H1 (cell line): ENCODE measurements at regions not wholly inside any gene's neighbourhood (a gene's known extent, or its start where the extent isn't known, plus 50 kb on each side); places are given as distances from the start of the nearest gene placed in this dataset.

Experiments used
- ASH2L ChIP-seq: fragments of 200-600, 300-600 bp; sonication (generic); IDR thresholded peaks from one replicate; pipeline ENCODE4 v1.7.1; 2017; ENCODE audit warnings: low read length
- CEBPB ChIP-seq: IDR thresholded peaks from 2 replicates; pipeline ENCODE4 v1.6.1; 2012; ENCODE audit warnings: low read depth, low read length
- CREB1 ChIP-seq: IDR thresholded peaks from 2 replicates; pipeline ENCODE4 v1.6.1; 2012; ENCODE audit warnings: inconsistent platforms
- EP300 ChIP-seq, 2 experiments: IDR thresholded peaks; 1 replicate in 1 of 2; 2 replicates in 1 of 2; pipeline ENCODE4 v1.6.1; 2011 to 2012; ENCODE audit warnings: low read depth in 2 of 2, low read length in 2 of 2, mild to moderate bottlenecking in 2 of 2, borderline replicate concordance in 1 of 2, inconsistent platforms in 1 of 2, moderate library complexity in 1 of 2
- EZH2 ChIP-seq: fragments of 200-600 bp; sonication (generic); IDR thresholded peaks from 2 replicates; pipeline ENCODE4 v1.7.1; 2012; ENCODE audit warnings: low read depth, mild to moderate bottlenecking, moderate library complexity, low read length, inconsistent platforms; ENCODE audit not compliant: severe bottlenecking
- KDM1A ChIP-seq: fragments of 200-600, 300-600 bp; sonication (generic); IDR thresholded peaks from 2 replicates; pipeline ENCODE4 v1.7.1; 2016; ENCODE audit warnings: mild to moderate bottlenecking, low read length, borderline replicate concordance
- MAFK ChIP-seq: IDR thresholded peaks from 2 replicates; pipeline ENCODE4 v1.6.1; 2012; ENCODE audit warnings: low read depth, mild to moderate bottlenecking, improper control_type of control experiment, low read length
- POLR2A ChIP-seq, 2 experiments: IDR thresholded peaks; 1 replicate in 1 of 2; 2 replicates in 1 of 2; pipeline ENCODE4 v1.6.1; 2011; ENCODE audit warnings: low read depth in 2 of 2, low read length in 2 of 2, mild to moderate bottlenecking in 2 of 2; ENCODE audit errors: control extremely low read depth in 1 of 2
- RAD21 ChIP-seq, 2 experiments: IDR thresholded peaks in 1 of 2; conservative IDR thresholded peaks in 1 of 2; 2 replicates each; pipeline ENCODE4 v1.6.1; 2011; ENCODE audit warnings: low read depth in 2 of 2, low read length in 2 of 2, improper control_type of control experiment in 1 of 2, inconsistent platforms in 1 of 2, mild to moderate bottlenecking in 1 of 2, moderate library complexity in 1 of 2
- SAP30 ChIP-seq: fragments of 300-600 bp; sonication (generic); IDR thresholded peaks from 2 replicates; pipeline ENCODE4 v1.7.1; 2012; ENCODE audit warnings: low read length, moderate library complexity, mild to moderate bottlenecking, inconsistent platforms; ENCODE audit not compliant: insufficient read depth, insufficient replicate concordance
- TF ChIP-seq, protein P1 (sequence below): IDR thresholded peaks from 2 replicates; pipeline ENCODE4 v1.6.1; 2011; ENCODE audit warnings: low read depth, mild to moderate bottlenecking, low read length; ENCODE audit not compliant: insufficient read depth
- TF ChIP-seq, protein P2 (sequence below), 3 experiments: IDR thresholded peaks; 1 replicate in 2 of 3; 2 replicates in 1 of 3; pipeline versions ENCODE4 v1.5.1 to v1.6.1; 2011; ENCODE audit warnings: low read length in 3 of 3, mild to moderate bottlenecking in 3 of 3, inconsistent platforms in 2 of 3, low read depth in 1 of 3, moderate library complexity in 1 of 3; ENCODE audit not compliant: insufficient read depth in 1 of 3; ENCODE audit errors: control extremely low read depth in 1 of 3

DNA sequence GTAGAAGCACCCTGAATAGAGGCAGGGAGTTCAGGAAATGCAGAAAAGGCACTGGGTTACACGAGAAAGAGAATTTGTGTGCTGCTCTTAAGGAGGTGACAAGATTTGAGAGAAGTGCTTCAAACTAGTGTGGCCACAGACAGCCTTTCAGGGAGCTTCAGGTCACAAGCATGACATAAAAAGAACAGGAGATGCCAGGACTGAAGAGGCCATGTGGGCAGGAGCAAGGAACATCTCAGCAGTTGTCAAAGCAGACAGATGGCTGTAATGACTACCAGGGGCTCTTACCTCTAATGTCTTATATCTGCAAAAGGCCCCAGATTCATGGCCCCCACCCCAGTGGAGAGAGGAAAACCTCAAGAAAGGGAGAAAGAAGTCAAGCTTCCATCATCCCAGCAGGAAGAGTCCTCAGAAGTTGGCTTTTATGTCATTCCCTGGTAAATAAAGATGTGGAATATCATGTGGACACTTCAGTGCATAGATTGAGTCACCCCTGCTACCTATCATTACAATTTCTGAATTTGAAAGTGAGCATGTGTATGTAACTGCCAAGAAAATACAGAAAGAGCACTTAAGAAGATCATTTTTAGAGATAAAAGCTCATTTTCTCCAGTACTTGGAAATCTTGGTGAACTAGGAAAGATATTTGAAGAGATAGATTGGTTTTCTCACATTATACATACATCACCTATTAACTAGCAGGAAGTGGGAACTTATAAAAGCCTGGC lies 214.4 kb upstream of the RORB start:
- TF ChIP-seq, protein P1, sequence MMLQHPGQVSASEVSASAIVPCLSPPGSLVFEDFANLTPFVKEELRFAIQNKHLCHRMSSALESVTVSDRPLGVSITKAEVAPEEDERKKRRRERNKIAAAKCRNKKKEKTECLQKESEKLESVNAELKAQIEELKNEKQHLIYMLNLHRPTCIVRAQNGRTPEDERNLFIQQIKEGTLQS, result no peak
- TF ChIP-seq, protein P2, sequence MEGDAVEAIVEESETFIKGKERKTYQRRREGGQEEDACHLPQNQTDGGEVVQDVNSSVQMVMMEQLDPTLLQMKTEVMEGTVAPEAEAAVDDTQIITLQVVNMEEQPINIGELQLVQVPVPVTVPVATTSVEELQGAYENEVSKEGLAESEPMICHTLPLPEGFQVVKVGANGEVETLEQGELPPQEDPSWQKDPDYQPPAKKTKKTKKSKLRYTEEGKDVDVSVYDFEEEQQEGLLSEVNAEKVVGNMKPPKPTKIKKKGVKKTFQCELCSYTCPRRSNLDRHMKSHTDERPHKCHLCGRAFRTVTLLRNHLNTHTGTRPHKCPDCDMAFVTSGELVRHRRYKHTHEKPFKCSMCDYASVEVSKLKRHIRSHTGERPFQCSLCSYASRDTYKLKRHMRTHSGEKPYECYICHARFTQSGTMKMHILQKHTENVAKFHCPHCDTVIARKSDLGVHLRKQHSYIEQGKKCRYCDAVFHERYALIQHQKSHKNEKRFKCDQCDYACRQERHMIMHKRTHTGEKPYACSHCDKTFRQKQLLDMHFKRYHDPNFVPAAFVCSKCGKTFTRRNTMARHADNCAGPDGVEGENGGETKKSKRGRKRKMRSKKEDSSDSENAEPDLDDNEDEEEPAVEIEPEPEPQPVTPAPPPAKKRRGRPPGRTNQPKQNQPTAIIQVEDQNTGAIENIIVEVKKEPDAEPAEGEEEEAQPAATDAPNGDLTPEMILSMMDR (IDR thresholded peaks at IDR 0.05; ENCODE audit: control extremely low read depth in 1 of 3, insufficient read depth in 1 of 3, low read depth in 1 of 3, low read length in 3 of 3), result no peak
- TF ChIP-seq RAD21 (IDR thresholded peaks at IDR 0.05 in 1 of 2, conservative IDR thresholded peaks at IDR 0.05 in 1 of 2; ENCODE audit: low read depth in 2 of 2, low read length in 2 of 2) (no peak), POLR2A (IDR thresholded peaks at IDR 0.05; ENCODE audit: control extremely low read depth in 1 of 2, low read depth in 2 of 2, low read length in 2 of 2) (no peak), CREB1 (no peak), EP300 (IDR thresholded peaks at IDR 0.05; ENCODE audit: borderline replicate concordance in 1 of 2, low read depth in 2 of 2, low read length in 2 of 2) (no peak), SAP30 (no peak), ASH2L (no peak), EZH2 (no peak), KDM1A (no peak), CEBPB (no peak), MAFK (no peak)
